Mesendoderm (in vitro differentiated cells): ENCODE measurements at regions not wholly inside any gene's neighbourhood (a gene's known extent, or its start where the extent isn't known, plus 50 kb on each side); places are given as distances from the start of the nearest gene placed in this dataset.

Experiments
- DNase-seq: peaks from one replicate; pipeline ENCODE4 v3.0.0; 2013
- H2AK5ac ChIP-seq: 2 replicates; pipeline ENCODE4 v1.6.1; 2013; ENCODE audit warnings: low read length, inconsistent platforms
- H2BK120ac ChIP-seq: 2 replicates; pipeline ENCODE4 v1.6.1; 2013; ENCODE audit warnings: low read depth, mild to moderate bottlenecking, low read length, moderate library complexity, mixed read lengths
- H2BK15ac ChIP-seq: replicated peaks from 2 replicates; pipeline ENCODE4 v1.6.1; 2013; ENCODE audit warnings: low read depth, mild to moderate bottlenecking, moderate library complexity
- H2BK5ac ChIP-seq: 2 replicates; pipeline ENCODE4 v1.6.1; 2013; ENCODE audit warnings: low read length, inconsistent platforms
- H3K18ac ChIP-seq: 2 replicates; pipeline ENCODE4 v1.6.1; 2013; ENCODE audit warnings: mild to moderate bottlenecking, low read length, mixed read lengths
- H3K23ac ChIP-seq: one replicate; pipeline ENCODE4 v1.6.1; 2013; ENCODE audit warnings: low read length
- H3K27ac ChIP-seq: 2 replicates; pipeline ENCODE4 v1.5.1; 2013; ENCODE audit warnings: low read depth, mild to moderate bottlenecking, inconsistent platforms, low read length, moderate library complexity
- H3K27me3 ChIP-seq: 2 replicates; pipeline ENCODE4 v1.6.1; 2013; ENCODE audit warnings: low read length, control low read depth, mild to moderate bottlenecking, inconsistent platforms; ENCODE audit not compliant: insufficient read depth, poor library complexity
- H3K36me3 ChIP-seq: 2 replicates; pipeline ENCODE4 v1.6.1; 2013; ENCODE audit warnings: low read length, inconsistent platforms; ENCODE audit not compliant: control insufficient read depth, insufficient read depth
- H3K4ac ChIP-seq: one replicate; pipeline ENCODE4 v1.6.1; 2013; ENCODE audit warnings: low read depth, mild to moderate bottlenecking, low read length, moderate library complexity
- H3K4me1 ChIP-seq: 2 replicates; pipeline ENCODE4 v1.6.1; 2013; ENCODE audit warnings: low read depth, low read length, inconsistent platforms; ENCODE audit not compliant: control insufficient read depth
- H3K4me2 ChIP-seq: 2 replicates; pipeline ENCODE4 v1.6.1; 2013; ENCODE audit warnings: low read length
- H3K4me3 ChIP-seq: 2 replicates; pipeline ENCODE4 v1.5.1; 2013; ENCODE audit warnings: mild to moderate bottlenecking, low read length
- H3K56ac ChIP-seq: one replicate; pipeline ENCODE4 v1.6.1; 2013; ENCODE audit warnings: low read length
- H3K79me1 ChIP-seq: 2 replicates; pipeline ENCODE4 v1.6.1; 2013; ENCODE audit warnings: low read length, inconsistent platforms
- H3K79me2 ChIP-seq: 2 replicates; pipeline ENCODE4 v1.6.1; 2013; ENCODE audit warnings: mild to moderate bottlenecking, low read length; ENCODE audit not compliant: control insufficient read depth, insufficient read depth
- H3K9ac ChIP-seq: 2 replicates; pipeline ENCODE4 v1.6.1; 2013; ENCODE audit warnings: low read length, inconsistent platforms
- H4K5ac ChIP-seq: one replicate; pipeline ENCODE4 v1.6.1; 2013; ENCODE audit warnings: low read length
- H4K8ac ChIP-seq: one replicate; pipeline ENCODE4 v1.6.1; 2013; ENCODE audit warnings: low read depth, mild to moderate bottlenecking, control low read depth, low read length, moderate library complexity
- WGBS: extraction: QIAGEN DNeasy Blood & Tissue Kit; methylation state at CpG from one replicate; pipeline ENCODE4 v1.1.7; 2013; ENCODE audit warnings: low lambda C conversion rate, missing lambda C conversion rate; ENCODE audit not compliant: insufficient coverage; ENCODE audit errors: extremely low coverage; 5-methylcytosine and 5-hydroxymethylcytosine counted together

DNA sequence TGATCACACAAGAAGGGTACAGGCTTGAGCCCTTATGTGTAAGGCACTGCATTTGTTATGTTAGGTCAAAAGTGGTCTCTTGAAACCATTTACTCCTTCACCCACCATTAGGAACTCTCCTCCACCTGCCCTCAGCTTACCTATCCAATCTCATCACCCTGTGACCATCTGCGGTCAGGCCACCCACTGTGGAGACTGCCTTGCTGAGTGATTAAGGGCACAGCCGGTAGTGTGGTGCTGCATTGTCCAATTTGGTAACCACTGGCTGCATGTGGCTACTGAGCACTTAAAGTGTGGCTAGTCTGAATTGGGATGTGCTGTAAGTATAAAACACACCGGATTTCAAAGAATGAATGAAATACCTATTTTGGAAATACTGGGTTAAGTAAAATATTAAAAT lies 177.1 kb upstream of the PARP11 start:
- no peak for DNase-seq

GRCh38 chr12:4049298-4050080 lies 176.3 kb upstream of the PARP11 start:
- no peak overlapping the region for H4K8ac ChIP-seq
- no CpG with 5 or more reads among the region's 9 CpGs for WGBS
- no peak for DNase-seq
- H2BK5ac ChIP-seq: no peak overlapping the region
- no peak overlapping the region for H4K5ac ChIP-seq
- H3K27me3 ChIP-seq: no peaks in the 10 kb centered on the region
- no peaks in the 10 kb centered on the region for H3K4me1 ChIP-seq
- no peak overlapping the region for H3K4ac ChIP-seq
- H3K23ac ChIP-seq: no peak overlapping the region
- no peak overlapping the region for H3K18ac ChIP-seq
- no peak overlapping the region for H3K9ac ChIP-seq
- H3K56ac ChIP-seq: no peak overlapping the region
- H3K27ac ChIP-seq: no peak overlapping the region
- no peaks in the 10 kb centered on the region for H3K36me3 ChIP-seq
- no peak overlapping the region for H3K4me2 ChIP-seq
- no peaks in the 10 kb centered on the region for H3K79me1 ChIP-seq
- no peak overlapping the region for H2AK5ac ChIP-seq
- H2BK120ac ChIP-seq: no peak overlapping the region
- no peak overlapping the region for H3K4me3 ChIP-seq
- H3K79me2 ChIP-seq: no peaks in the 10 kb centered on the region
- no peak overlapping the region for H2BK15ac ChIP-seq

More for the DNA sequence above, 177.1 kb upstream of the PARP11 start:
- Histone ChIP-seq H4K8ac (no peak overlapping the region), H3K4me1 (no peaks in the 10 kb centered on the region), H3K27me3 (no peaks in the 10 kb centered on the region), H3K18ac (no peak overlapping the region), H2AK5ac (no peak overlapping the region), H3K79me1 (no peaks in the 10 kb centered on the region), H3K23ac (no peak overlapping the region), H2BK15ac (no peak overlapping the region), H2BK5ac (no peak overlapping the region), H3K27ac (no peak overlapping the region), H2BK120ac (no peak overlapping the region), H3K79me2 (no peaks in the 10 kb centered on the region), H3K9ac (no peak overlapping the region), H4K5ac (no peak overlapping the region), H3K4me3 (no peak overlapping the region), H3K4me2 (no peak overlapping the region), H3K36me3 (no peaks in the 10 kb centered on the region), H3K4ac (no peak overlapping the region), H3K56ac (no peak overlapping the region)
- no CpG with 5 or more reads among the region's 3 CpGs for WGBS

- Histone ChIP-seq H3K4ac (no peak overlapping the region), H3K79me1 (no peaks in the 10 kb centered on the region), H3K4me2 (no peak overlapping the region)
These were observed 174.2 kb upstream of the PARP11 start for GRCh38 chr12:4047421-4047820.

GRCh38 chr12:4046495-4046840 lies 173.3 kb upstream of the PARP11 start:
- Histone ChIP-seq H3K79me2 (no peaks in the 10 kb centered on the region), H3K9ac (no peak overlapping the region), H4K8ac (no peak overlapping the region), H2BK15ac (no peak overlapping the region), H3K4ac (no peak overlapping the region), H3K36me3 (no peaks in the 10 kb centered on the region), H3K4me2 (no peak overlapping the region), H2AK5ac (no peak overlapping the region), H3K23ac (no peak overlapping the region), H3K56ac (no peak overlapping the region), H3K79me1 (no peaks in the 10 kb centered on the region), H3K27me3 (no peaks in the 10 kb centered on the region), H3K27ac (no peak overlapping the region), H2BK120ac (no peak overlapping the region), H2BK5ac (no peak overlapping the region), H3K18ac (no peak overlapping the region), H4K5ac (no peak overlapping the region), H3K4me3 (no peak overlapping the region), H3K4me1 (no peaks in the 10 kb centered on the region)
- WGBS: no CpG with 5 or more reads among the region's 6 CpGs
- no peak for DNase-seq

More at GRCh38 chr12:4047421-4047820, 174.2 kb upstream of the PARP11 start:
- Histone ChIP-seq H2BK5ac (no peak overlapping the region), H3K18ac (no peak overlapping the region), H3K23ac (no peak overlapping the region), H3K27ac (no peak overlapping the region), H3K4me1 (no peaks in the 10 kb centered on the region), H4K5ac (no peak overlapping the region), H3K56ac (no peak overlapping the region), H2BK15ac (no peak overlapping the region), H3K79me2 (no peaks in the 10 kb centered on the region), H3K4me3 (no peak overlapping the region), H3K9ac (no peak overlapping the region), H3K36me3 (no peaks in the 10 kb centered on the region), H4K8ac (no peak overlapping the region), H2BK120ac (no peak overlapping the region), H3K27me3 (no peaks in the 10 kb centered on the region), H2AK5ac (no peak overlapping the region)
- DNase-seq: no peak
- WGBS: no CpG with 5 or more reads among the region's 7 CpGs

GRCh38 chr12:4045786-4046494 lies 172.7 kb upstream of the PARP11 start:
- Histone ChIP-seq H4K5ac (no peak overlapping the region), H3K4ac (no peak overlapping the region), H3K18ac (no peak overlapping the region), H3K4me3 (no peak overlapping the region), H3K4me1 (no peaks in the 10 kb centered on the region), H2BK15ac (no peak overlapping the region), H3K36me3 (no peaks in the 10 kb centered on the region), H3K4me2 (no peak overlapping the region), H3K23ac (no peak overlapping the region), H3K56ac (no peak overlapping the region), H4K8ac (no peak overlapping the region), H3K79me1 (no peaks in the 10 kb centered on the region), H3K79me2 (no peaks in the 10 kb centered on the region), H3K27ac (no peak overlapping the region), H2BK5ac (no peak overlapping the region), H2BK120ac (no peak overlapping the region), H3K9ac (no peak overlapping the region), H2AK5ac (no peak overlapping the region), H3K27me3 (no peaks in the 10 kb centered on the region)
- no CpG with 5 or more reads among the region's 16 CpGs for WGBS
- DNase-seq: no peak
